T-helper 2 cell (primary cell): ENCODE measurements at regions not wholly inside any gene's neighbourhood (a gene's known extent, or its start where the extent isn't known, plus 50 kb on each side); places are given as distances from the start of the nearest gene placed in this dataset.
"Not testable (repeated sequence)": the region's sequence is repeated elsewhere in the genome, so short reads cannot be mapped to it uniquely, and the experiment has no call there.

Source experiments
- DNase-seq, 5 experiments: peaks; one replicate each; pipeline versions ENCODE4 v3.0.0 to v3.0.0-alpha.2; 2012 to 2022

GRCh38 chr22:15835729-15836128 is 145.9 kb downstream of the POTEH start:
- DNase-seq = not testable (repeated sequence)

GRCh38 chr22:15849772-15850171 is 159.9 kb downstream of the POTEH start:
- DNase-seq = not testable (repeated sequence)

GRCh38 chr22:15853716-15854373 is 164.0 kb downstream of the POTEH start:
- not testable (repeated sequence) for DNase-seq

- peak in 1 of 5 experiments; percentile 5 for DNase-seq
Measured at GRCh38 chr22:15854421-15854820, 164.6 kb downstream of the POTEH start.

- DNase-seq = not testable (repeated sequence)
Measured at GRCh38 chr22:15854978-15855377, 165.2 kb downstream of the POTEH start.

- not testable (repeated sequence) for DNase-seq
Measured at GRCh38 chr22:15880926-15881325, 191.1 kb downstream of the POTEH start.

- not testable (repeated sequence) for DNase-seq
Measured at GRCh38 chr22:15904326-15904725, 214.5 kb downstream of the POTEH start.

GRCh38 chr22:15911704-15912103 is 221.9 kb downstream of the POTEH start:
- DNase-seq = not testable (repeated sequence)

- not testable (repeated sequence) for DNase-seq
Measured at GRCh38 chr22:15919120-15919519, 229.3 kb downstream of the POTEH start.

- DNase-seq = not testable (repeated sequence)
Measured at GRCh38 chr22:15920941-15921340, 231.1 kb downstream of the POTEH start.

GRCh38 chr22:15922132-15922531 is 232.3 kb downstream of the POTEH start:
- not testable (repeated sequence) for DNase-seq

GRCh38 chr22:15922666-15923065 is 232.8 kb downstream of the POTEH start:
- not testable (repeated sequence) for DNase-seq

GRCh38 chr22:15924820-15925219 is 235.0 kb downstream of the POTEH start:
- DNase-seq = not testable (repeated sequence)

- DNase-seq = not testable (repeated sequence)
Measured at GRCh38 chr22:15927172-15927571, 237.3 kb downstream of the POTEH start.
